Left lung (tissue), 4 donors: ENCODE measurements at regions not wholly inside any gene's neighbourhood (a gene's known extent, or its start where the extent isn't known, plus 50 kb on each side); places are given as distances from the start of the nearest gene placed in this dataset.
A peak's percentile ranks its signal among the peaks of the same experiment; 100 is the strongest.

Experiments
- ATAC-seq: fragments of 200-7000 bp; cut with Tn5 transposase; one replicate; pipeline ENCODE4 v1.9.1; 2020; ENCODE audit warnings: moderate library complexity
- DNase-seq, 4 donors: peaks; one replicate each; pipeline ENCODE4 v3.0.0-alpha.2; 2013 to 2020
- H3K27ac ChIP-seq, 2 donors: fragments of 200-600 bp; sonication (generic) in 1 of 2; one replicate each; pipeline versions ENCODE4 v1.5.0 to v1.8.0; 2020 to 2021
- H3K27me3 ChIP-seq, 2 donors: fragments of 200-600 bp; sonication (generic) in 1 of 2; one replicate each; pipeline versions ENCODE4 v1.5.0 to v1.8.0; 2020 to 2021
- H3K36me3 ChIP-seq, 2 donors: fragments of 200-600 bp; sonication (generic) in 1 of 2; one replicate each; pipeline versions ENCODE4 v1.5.0 to v1.8.0; 2020 to 2021
- H3K4me1 ChIP-seq, 2 donors: fragments of 200-600 bp; one replicate each; pipeline ENCODE4 v1.8.0; 2021
- H3K4me3 ChIP-seq, 2 donors: fragments of 200-600 bp; sonication (generic) in 1 of 2; one replicate each; pipeline versions ENCODE4 v1.5.0 to v1.8.0; 2020 to 2021; ENCODE audit warnings: mild to moderate bottlenecking in 1 of 2
- H3K9me3 ChIP-seq, 2 donors: fragments of 200-600 bp; sonication (generic) in 1 of 2; one replicate each; pipeline versions ENCODE4 v1.5.0 to v1.8.0; 2020 to 2021
- intact Hi-C, 2 donors: fragments of 100-400 bp; cut with DNase I; formaldehyde crosslinking; loops; one replicate each; pipeline versions ENCODE4 v1.11.2 to v1.14.2; 2022
- TF ChIP-seq, protein P1 (sequence below), 2 donors: fragments of 200-600 bp; sonication (generic) in 1 of 2; IDR thresholded peaks; one replicate each; pipeline versions ENCODE4 v1.5.0 to v1.8.0; 2021; ENCODE audit warnings: antibody characterized with exemption in 2 of 2
- donor health status: DM: no; HTN: yes; CAD: no.
- donor health status: DM: no; HTN: no; CAD: no.

DNA sequence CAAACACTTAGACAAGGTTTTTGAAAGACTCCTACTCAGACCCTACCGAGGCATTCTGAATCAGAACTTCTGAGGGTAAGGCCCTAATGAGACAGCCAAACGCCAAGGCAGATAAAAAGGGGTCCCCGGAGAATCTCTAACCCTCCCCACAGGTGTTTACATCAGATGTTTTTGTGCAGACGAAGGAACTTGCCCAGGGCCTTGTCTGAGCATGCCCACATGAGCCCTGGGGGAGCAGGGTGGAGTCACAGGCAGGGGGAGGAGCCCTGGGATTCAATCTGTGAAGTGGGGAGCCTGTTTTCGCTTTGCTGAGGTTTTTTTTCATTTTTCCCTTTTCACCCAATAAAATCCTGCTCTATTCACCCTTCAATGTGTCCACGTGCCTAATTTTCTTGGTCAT lies 61.6 kb upstream of the MED4 start:
- Histone ChIP-seq H3K36me3 (no peaks in the 10 kb centered on the region), H3K9me3 (no peaks in the 10 kb centered on the region), H3K27me3 (no peaks in the 10 kb centered on the region), H3K27ac (peak overlapping the region; percentile 44 to 89), H3K4me3 (no peak overlapping the region), H3K4me1 (peaks cover 20 to 69% of the 10 kb centered on the region in 2 donors)
- intact Hi-C loops, result no loop called here
- ATAC-seq, result peak; percentile 24
- peak in 1 of 4 donors; percentile 48 for DNase-seq
- TF ChIP-seq, protein P1, sequence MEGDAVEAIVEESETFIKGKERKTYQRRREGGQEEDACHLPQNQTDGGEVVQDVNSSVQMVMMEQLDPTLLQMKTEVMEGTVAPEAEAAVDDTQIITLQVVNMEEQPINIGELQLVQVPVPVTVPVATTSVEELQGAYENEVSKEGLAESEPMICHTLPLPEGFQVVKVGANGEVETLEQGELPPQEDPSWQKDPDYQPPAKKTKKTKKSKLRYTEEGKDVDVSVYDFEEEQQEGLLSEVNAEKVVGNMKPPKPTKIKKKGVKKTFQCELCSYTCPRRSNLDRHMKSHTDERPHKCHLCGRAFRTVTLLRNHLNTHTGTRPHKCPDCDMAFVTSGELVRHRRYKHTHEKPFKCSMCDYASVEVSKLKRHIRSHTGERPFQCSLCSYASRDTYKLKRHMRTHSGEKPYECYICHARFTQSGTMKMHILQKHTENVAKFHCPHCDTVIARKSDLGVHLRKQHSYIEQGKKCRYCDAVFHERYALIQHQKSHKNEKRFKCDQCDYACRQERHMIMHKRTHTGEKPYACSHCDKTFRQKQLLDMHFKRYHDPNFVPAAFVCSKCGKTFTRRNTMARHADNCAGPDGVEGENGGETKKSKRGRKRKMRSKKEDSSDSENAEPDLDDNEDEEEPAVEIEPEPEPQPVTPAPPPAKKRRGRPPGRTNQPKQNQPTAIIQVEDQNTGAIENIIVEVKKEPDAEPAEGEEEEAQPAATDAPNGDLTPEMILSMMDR (IDR thresholded peaks at IDR 0.05), result no peak

DNA sequence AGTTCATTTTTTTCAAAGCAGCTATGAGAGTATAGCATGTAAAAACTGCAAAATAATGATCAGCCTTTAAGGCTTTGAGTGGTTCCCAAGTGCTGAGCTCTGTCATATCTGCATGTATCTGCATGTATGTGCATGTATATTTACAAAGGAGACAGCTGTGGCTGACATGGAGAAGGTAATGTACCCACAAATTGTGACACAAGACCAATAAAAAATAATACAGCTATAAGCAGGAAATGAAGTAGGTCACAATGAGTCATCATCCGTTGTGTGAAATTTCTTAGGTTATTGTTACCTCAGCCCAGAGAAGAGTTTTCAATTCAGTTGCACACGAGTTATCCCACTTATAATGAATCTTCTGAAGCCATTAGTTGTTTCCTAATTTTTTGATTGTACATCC lies 60.9 kb upstream of the MED4 start:
- no peak overlapping the region for H3K4me3 ChIP-seq
- H3K27me3 ChIP-seq, result no peaks in the 10 kb centered on the region
- no peaks in the 10 kb centered on the region for H3K9me3 ChIP-seq
- H3K36me3 ChIP-seq, result no peaks in the 10 kb centered on the region
- TF ChIP-seq, protein P1 (IDR thresholded peaks at IDR 0.05), result no peak
- ATAC-seq (peak; percentile 29), DNase-seq (no peak)
- H3K27ac ChIP-seq, result peak overlapping the region; percentile 44 to 89
- intact Hi-C loops, result no loop called here
- peaks cover 14 to 68% of the 10 kb centered on the region in 2 donors for H3K4me1 ChIP-seq

DNA sequence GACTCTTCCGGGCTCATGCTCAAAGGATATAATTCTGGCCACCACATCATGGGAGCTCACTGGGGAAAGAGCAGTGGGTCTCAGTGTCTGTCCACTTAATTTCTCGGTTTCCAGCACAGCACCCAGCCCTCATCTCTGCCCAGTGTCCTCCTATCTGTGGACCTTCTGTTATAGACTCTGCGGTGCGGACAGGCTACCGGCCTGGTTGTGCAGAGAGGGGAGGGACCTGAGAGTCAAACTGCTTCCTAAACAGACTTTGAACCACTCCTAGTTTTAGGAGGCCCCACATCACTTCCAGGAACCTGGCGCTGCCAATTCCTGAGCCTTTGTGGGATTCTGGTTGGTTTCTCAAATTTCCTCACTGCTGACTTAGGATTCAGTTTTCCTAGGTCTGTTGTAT lies 59.8 kb upstream of the MED4 start:
- H3K36me3 ChIP-seq, result no peaks in the 10 kb centered on the region
- H3K27ac ChIP-seq, result peak overlapping the region; percentile 1 to 89
- no peak overlapping the region for H3K4me3 ChIP-seq
- TF ChIP-seq, protein P1 (IDR thresholded peaks at IDR 0.05), result no peak
- no peak for ATAC-seq
- intact Hi-C loops, result no loop called here
- no peaks in the 10 kb centered on the region for H3K27me3 ChIP-seq
- DNase-seq, result no peak
- peaks cover 13 to 58% of the 10 kb centered on the region in 2 donors for H3K4me1 ChIP-seq
- no peaks in the 10 kb centered on the region for H3K9me3 ChIP-seq

DNA sequence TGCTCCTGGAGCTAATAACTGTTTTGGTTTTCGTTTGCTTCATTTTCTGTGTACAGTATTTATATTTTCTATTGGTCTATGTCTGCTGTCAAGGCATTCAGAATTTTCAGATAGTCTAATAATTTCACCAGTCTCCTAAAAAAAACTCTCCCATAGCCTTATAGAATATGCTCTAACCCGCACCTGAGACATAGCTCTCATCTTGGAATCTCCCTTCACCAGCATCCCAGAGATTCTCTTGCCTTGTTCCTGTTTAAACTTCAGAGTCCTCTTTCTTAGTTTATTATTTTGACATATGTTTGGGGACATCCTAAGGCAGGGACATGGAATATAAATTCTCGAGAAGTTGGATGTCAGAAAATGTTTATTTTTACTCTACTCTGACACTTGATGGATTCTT lies 58.3 kb upstream of the MED4 start:
- no peak overlapping the region for H3K4me3 ChIP-seq
- no peak for DNase-seq
- H3K36me3 ChIP-seq, result no peaks in the 10 kb centered on the region
- TF ChIP-seq, protein P1 (IDR thresholded peaks at IDR 0.05), result no peak
- no peaks in the 10 kb centered on the region for H3K9me3 ChIP-seq
- H3K27ac ChIP-seq, result no peak overlapping the region
- no peaks in the 10 kb centered on the region for H3K27me3 ChIP-seq
- ATAC-seq, result no peak
- intact Hi-C loops, result no loop called here
- H3K4me1 ChIP-seq, result peaks cover 8 to 43% of the 10 kb centered on the region in 2 donors

DNA sequence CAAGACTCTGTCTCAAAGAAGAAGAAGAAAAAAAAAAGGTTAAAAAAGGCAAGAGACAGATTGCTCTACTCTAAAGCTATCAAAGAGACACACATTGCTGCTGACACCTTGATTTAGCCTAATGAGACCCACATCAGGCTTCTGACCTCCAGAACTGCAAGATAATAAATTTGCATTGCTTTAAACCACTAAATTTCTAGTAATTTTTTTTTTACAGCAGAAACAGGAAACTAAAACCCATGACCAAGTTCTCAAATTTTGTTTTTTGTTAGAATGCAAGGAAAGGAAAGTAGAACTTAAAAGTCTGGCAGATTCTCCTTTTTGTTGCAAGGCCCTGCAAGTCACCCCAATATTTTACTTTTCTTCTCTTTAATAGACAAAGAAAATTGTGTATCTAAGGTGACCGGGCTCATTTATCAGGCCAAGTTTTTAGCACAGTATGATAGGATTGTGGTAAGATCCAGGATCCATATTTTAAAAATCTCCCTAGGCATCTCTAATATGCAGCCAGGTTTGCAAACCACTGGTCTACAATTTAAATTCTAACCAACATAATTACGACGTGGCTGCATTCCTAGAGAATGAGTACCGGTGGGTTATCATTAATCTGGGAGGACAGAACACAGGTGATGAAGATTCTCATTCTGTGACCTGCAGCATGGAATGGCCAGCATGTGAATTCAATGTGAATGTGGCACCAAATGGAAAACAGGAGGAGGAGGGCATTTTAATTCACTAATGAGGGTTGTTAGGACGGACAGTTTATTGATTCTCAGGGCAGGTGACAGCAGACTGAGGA lies 56.7 kb upstream of the MED4 start:
- Histone ChIP-seq H3K4me1 (peaks cover 6 to 32% of the 10 kb centered on the region in 2 donors), H3K9me3 (no peaks in the 10 kb centered on the region), H3K27me3 (no peaks in the 10 kb centered on the region), H3K4me3 (no peak overlapping the region), H3K36me3 (no peaks in the 10 kb centered on the region), H3K27ac (peak overlapping the region; percentile 47 to 65)
- DNase-seq (no peak), ATAC-seq (no peak)
- TF ChIP-seq, protein P1 (IDR thresholded peaks at IDR 0.05), result no peak
- intact Hi-C loops, result no loop called here
